Endothelial cell of umbilical vein (primary cell): ENCODE measurements at regions not wholly inside any gene's neighbourhood (a gene's known extent, or its start where the extent isn't known, plus 50 kb on each side); places are given as distances from the start of the nearest gene placed in this dataset.

Source experiments
- BruUV-seq: library from RNA; stranded (reverse); fragments of 400-500 nt; replicated peaks from 2 replicates; lab custom pipeline; 2021; lab: Mats Ljungman, UMichigan
- CTCF ChIA-PET: fragments of 300-600, 350-600 bp; sonication (Branson Sonifier 250); formaldehyde crosslinking; loops from one replicate; lab custom pipeline; 2021; ENCODE audit warnings: antibody characterized with exemption, inconsistent platforms; lab: Charles Lee
- POLR2A ChIA-PET: fragments of 300-600, 350-600 bp; sonication (Branson Sonifier 250); formaldehyde crosslinking; loops from one replicate; lab custom pipeline; 2021; ENCODE audit warnings: antibody characterized with exemption, inconsistent platforms; lab: Charles Lee
- DNase-seq: peaks from one replicate; pipeline ENCODE4 v3.0.0-alpha.2; 2011; ENCODE audit warnings: low read depth, low spot score
- FAIRE-seq: peaks from 2 replicates; lab custom pipeline; 2011; peaks lifted over from hg19 to GRCh38; lab: Jason Lieb, UNC
- H2AFZ ChIP-seq: 2 replicates; pipeline ENCODE4 v1.6.0; 2012; ENCODE audit warnings: low read depth, low read length, control low read depth, inconsistent platforms
- H3K27ac ChIP-seq: 2 replicates; pipeline ENCODE4 v1.5.1; 2011; ENCODE audit warnings: low read depth, mild to moderate bottlenecking, control low read depth, low read length, moderate library complexity; ENCODE audit not compliant: insufficient read depth
- H3K27me3 ChIP-seq, 2 experiments: 2 replicates each; pipeline versions ENCODE4 v1.6.0 to v1.6.1; 2011; ENCODE audit warnings: low read length in 2 of 2, mixed read lengths in 1 of 2; ENCODE audit not compliant: control insufficient read depth in 2 of 2, insufficient read depth in 2 of 2
- H3K36me3 ChIP-seq, 2 experiments: 2 replicates in 1 of 2; 3 replicates in 1 of 2; pipeline ENCODE4 v1.5.1; 2011; ENCODE audit warnings: low read length in 2 of 2, mild to moderate bottlenecking in 1 of 2, moderate library complexity in 1 of 2; ENCODE audit not compliant: control insufficient read depth in 2 of 2, insufficient read depth in 2 of 2; ENCODE audit errors: extremely low read depth in 1 of 2
- H3K4me1 ChIP-seq: 3 replicates; pipeline ENCODE4 v1.5.1; 2011; ENCODE audit warnings: mild to moderate bottlenecking, low read length; ENCODE audit not compliant: control insufficient read depth, insufficient read depth; ENCODE audit errors: extremely low read depth
- H3K4me2 ChIP-seq: 2 replicates; pipeline ENCODE4 v1.6.1; 2011; ENCODE audit warnings: low read length, control low read depth, mixed read lengths; ENCODE audit not compliant: insufficient read depth
- H3K4me3 ChIP-seq, 3 experiments: fragments of 200-600 bp in 1 of 3; sonication (generic), shearing (Covaris generic) in 1 of 3; replicated peaks in 1 of 3; 2 replicates each; pipeline ENCODE4 v1.5.1; 2011 to 2016; ENCODE audit warnings: control low read depth in 3 of 3, low read length in 3 of 3, mild to moderate bottlenecking in 2 of 3, inconsistent platforms in 1 of 3, low read depth in 1 of 3, moderate library complexity in 1 of 3; ENCODE audit not compliant: insufficient read depth in 1 of 3
- H3K79me2 ChIP-seq: 2 replicates; pipeline ENCODE4 v1.6.0; 2012; ENCODE audit warnings: low read length, inconsistent platforms; ENCODE audit not compliant: control insufficient read depth, insufficient read depth
- H3K9ac ChIP-seq: replicated peaks from 2 replicates; pipeline ENCODE3; 2011; ENCODE audit warnings: low read length, control low read depth; ENCODE audit not compliant: insufficient read depth; ENCODE audit errors: extremely low read depth
- H3K9me1 ChIP-seq: replicated peaks from 3 replicates; pipeline ENCODE4 v1.6.0; 2011; ENCODE audit warnings: mild to moderate bottlenecking, low read length; ENCODE audit not compliant: control insufficient read depth, insufficient read depth; ENCODE audit errors: extremely low read depth
- H3K9me3 ChIP-seq: replicated peaks from 2 replicates; pipeline ENCODE4 v1.5.1; 2012; ENCODE audit warnings: low read length, inconsistent platforms; ENCODE audit not compliant: control insufficient read depth, insufficient read depth
- H4K20me1 ChIP-seq: replicated peaks from 2 replicates; pipeline ENCODE3; 2011; ENCODE audit warnings: mild to moderate bottlenecking, low read length; ENCODE audit not compliant: control insufficient read depth, insufficient read depth; ENCODE audit errors: extremely low read depth
- EZH2 ChIP-seq: IDR thresholded peaks from 2 replicates; pipeline ENCODE4 v1.6.1; 2012; ENCODE audit warnings: borderline replicate concordance, low read depth, mild to moderate bottlenecking, moderate library complexity, low read length, inconsistent platforms; ENCODE audit not compliant: severe bottlenecking
- FOS ChIP-seq: IDR thresholded peaks from 2 replicates; pipeline ENCODE4 v1.6.1; 2011; ENCODE audit warnings: mild to moderate bottlenecking, low read length, moderate library complexity, borderline replicate concordance; ENCODE audit not compliant: insufficient read depth
- GATA2 ChIP-seq: IDR thresholded peaks from 2 replicates; pipeline ENCODE4 v1.7.0; 2011; ENCODE audit warnings: low read depth, mild to moderate bottlenecking, moderate library complexity, mixed read lengths, low read length; ENCODE audit not compliant: insufficient read length, insufficient read depth
- JUN ChIP-seq: IDR thresholded peaks from 2 replicates; pipeline ENCODE4 v1.6.1; 2011; ENCODE audit warnings: borderline replicate concordance, low read depth; ENCODE audit not compliant: insufficient read length, insufficient read depth
- MAX ChIP-seq: IDR thresholded peaks from 2 replicates; pipeline ENCODE4 v1.6.1; 2011; ENCODE audit not compliant: insufficient read depth, insufficient read length
- MYC ChIP-seq: IDR thresholded peaks from one replicate; pipeline ENCODE4 v1.6.1; 2011; ENCODE audit warnings: mild to moderate bottlenecking, low read depth, low read length
- POLR2A ChIP-seq: IDR thresholded peaks from 2 replicates; pipeline ENCODE4 v1.6.1; 2012; ENCODE audit warnings: low read depth, mild to moderate bottlenecking, control low read depth, low read length
- POLR2AphosphoS5 ChIP-seq: IDR thresholded peaks from 2 replicates; pipeline ENCODE4 v1.6.1; 2012; ENCODE audit warnings: low read depth, mild to moderate bottlenecking, control low read depth, low read length, moderate library complexity; ENCODE audit not compliant: insufficient read depth
- dilution Hi-C: fragments of 300-500 bp; cut with MboI; formaldehyde crosslinking; loops from one replicate; pipeline ENCODE4 v1.15.0; 2019; ENCODE audit warnings: low sequenced_read_pairs; ENCODE audit not compliant: extremely low pct_ligation_motif_present
- intact Hi-C: fragments of 100-400 bp; cut with micrococcal nuclease; formaldehyde crosslinking; loops from one replicate; pipeline ENCODE4 v1.10.0; 2022
- TF ChIP-seq, protein P1 (sequence below), 2 donors: IDR thresholded peaks; 1 replicate in 1 of 2; 2 replicates in 1 of 2; pipeline ENCODE4 v1.5.1; 2011; ENCODE audit warnings: low read length in 2 of 2, mild to moderate bottlenecking in 2 of 2, moderate library complexity in 2 of 2, control low read depth in 1 of 2, inconsistent platforms in 1 of 2, low read depth in 1 of 2; ENCODE audit not compliant: insufficient read depth in 1 of 2; ENCODE audit errors: extremely low read depth in 1 of 2

DNA sequence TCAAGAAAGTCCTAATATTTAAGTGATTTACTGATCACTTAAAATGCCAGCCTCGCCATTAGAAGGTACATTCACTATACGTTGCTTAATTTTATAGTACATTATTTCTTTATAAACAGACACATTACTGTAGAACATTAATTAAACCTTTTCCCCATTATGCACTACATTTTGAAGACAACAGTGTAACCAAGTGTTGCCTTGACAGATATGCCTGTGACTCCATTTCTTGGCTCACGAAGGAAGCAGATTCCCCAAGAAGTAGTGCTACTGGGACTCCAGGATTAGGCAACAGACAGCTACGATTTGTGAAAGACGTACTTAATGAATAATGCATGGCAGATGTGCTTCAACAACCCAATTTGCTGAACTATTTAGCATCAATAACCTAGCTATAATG is 394.8 kb downstream of the RPS29 start:
- TF ChIP-seq FOS (no peak), POLR2AphosphoS5 (no peak), MYC (no peak), GATA2 (no peak), POLR2A (no peak), EZH2 (no peak), MAX (no peak), JUN (no peak)
- TF ChIP-seq, protein P1, sequence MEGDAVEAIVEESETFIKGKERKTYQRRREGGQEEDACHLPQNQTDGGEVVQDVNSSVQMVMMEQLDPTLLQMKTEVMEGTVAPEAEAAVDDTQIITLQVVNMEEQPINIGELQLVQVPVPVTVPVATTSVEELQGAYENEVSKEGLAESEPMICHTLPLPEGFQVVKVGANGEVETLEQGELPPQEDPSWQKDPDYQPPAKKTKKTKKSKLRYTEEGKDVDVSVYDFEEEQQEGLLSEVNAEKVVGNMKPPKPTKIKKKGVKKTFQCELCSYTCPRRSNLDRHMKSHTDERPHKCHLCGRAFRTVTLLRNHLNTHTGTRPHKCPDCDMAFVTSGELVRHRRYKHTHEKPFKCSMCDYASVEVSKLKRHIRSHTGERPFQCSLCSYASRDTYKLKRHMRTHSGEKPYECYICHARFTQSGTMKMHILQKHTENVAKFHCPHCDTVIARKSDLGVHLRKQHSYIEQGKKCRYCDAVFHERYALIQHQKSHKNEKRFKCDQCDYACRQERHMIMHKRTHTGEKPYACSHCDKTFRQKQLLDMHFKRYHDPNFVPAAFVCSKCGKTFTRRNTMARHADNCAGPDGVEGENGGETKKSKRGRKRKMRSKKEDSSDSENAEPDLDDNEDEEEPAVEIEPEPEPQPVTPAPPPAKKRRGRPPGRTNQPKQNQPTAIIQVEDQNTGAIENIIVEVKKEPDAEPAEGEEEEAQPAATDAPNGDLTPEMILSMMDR (IDR thresholded peaks at IDR 0.05; ENCODE audit: extremely low read depth in 1 of 2, insufficient read depth in 1 of 2, low read depth in 1 of 2, low read length in 2 of 2) = no peak

More for the DNA sequence above, 394.8 kb downstream of the RPS29 start:
- H4K20me1 ChIP-seq = no peaks in the 10 kb centered on the region
- H3K9ac ChIP-seq = no peak overlapping the region
- DNase-seq (no peak), FAIRE-seq (no peak)
- no peaks in the 10 kb centered on the region for H3K4me1 ChIP-seq
- dilution Hi-C loops (no loop called here), intact Hi-C loops (no loop called here)
- H3K79me2 ChIP-seq = no peaks in the 10 kb centered on the region
- H3K4me3 ChIP-seq = no peak overlapping the region
- H3K36me3 ChIP-seq = no peaks in the 10 kb centered on the region
- no peak overlapping the region for H2AFZ ChIP-seq
- no peaks in the 10 kb centered on the region for H3K27me3 ChIP-seq
- BruUV-seq = no TSS peak
- no peak overlapping the region for H3K4me2 ChIP-seq
- no peak overlapping the region for H3K27ac ChIP-seq
- ChIA-PET CTCF (no interaction called here), POLR2A (no interaction called here)
- no peaks in the 10 kb centered on the region for H3K9me3 ChIP-seq
- no peaks in the 10 kb centered on the region for H3K9me1 ChIP-seq
